Gastrocnemius medialis (tissue), 4 donors: ENCODE measurements at regions not wholly inside any gene's neighbourhood (a gene's known extent, or its start where the extent isn't known, plus 50 kb on each side); places are given as distances from the start of the nearest gene placed in this dataset.

ENCODE experiments used
- ATAC-seq, 2 donors: fragments of 150-250 bp; one replicate each; pipeline ENCODE4 v1.9.1; 2016
- DNase-seq, 2 donors: peaks; one replicate each; pipeline ENCODE4 v3.0.0-alpha.2; 2019
- H3K27ac ChIP-seq, 4 donors: fragments of 200-600 bp; sonication (generic); 1 replicate in 1 of 4; 2 replicates in 3 of 4; pipeline ENCODE4 v1.5.1; 2016 to 2018; ENCODE audit warnings: mild to moderate bottlenecking in 2 of 4, moderate library complexity in 1 of 4
- H3K27me3 ChIP-seq, 3 donors: fragments of 200-600 bp; sonication (generic) in 2 of 3; 1 replicate in 1 of 3; 2 replicates in 2 of 3; pipeline versions ENCODE4 v1.5.1 to v1.6.0; 2016 to 2019; ENCODE audit warnings: mild to moderate bottlenecking in 1 of 3, moderate library complexity in 1 of 3
- H3K36me3 ChIP-seq, 2 donors: fragments of 200-600 bp; sonication (generic) in 1 of 2; one replicate each; pipeline ENCODE4 v1.5.1; 2017 to 2018
- H3K4me1 ChIP-seq, 2 donors: fragments of 200-600 bp; sonication (generic) in 1 of 2; one replicate each; pipeline ENCODE4 v1.5.1; 2016 to 2017; ENCODE audit warnings: mild to moderate bottlenecking in 2 of 2
- H3K4me3 ChIP-seq, 4 donors: fragments of 200-600 bp; sonication (generic) in 3 of 4; 1 replicate in 1 of 4; 2 replicates in 3 of 4; pipeline ENCODE4 v1.5.1; 2016 to 2019; ENCODE audit warnings: mild to moderate bottlenecking in 2 of 4
- H3K9me3 ChIP-seq, 3 donors: fragments of 200-600 bp; sonication (generic) in 2 of 3; 1 replicate in 1 of 3; 2 replicates in 2 of 3; pipeline ENCODE4 v1.5.1; 2016 to 2019
- CTCF ChIP-seq, 5 experiments: fragments of 450-650 bp in 3 of 5; fragments of 200-600 bp in 2 of 5; sonication (generic) in 2 of 5; IDR thresholded peaks in 4 of 5; conservative IDR thresholded peaks in 1 of 5; 1 replicate in 4 of 5; 2 replicates in 1 of 5; pipeline ENCODE4 v1.5.1; 2016 to 2019; ENCODE audit warnings: antibody characterized with exemption in 5 of 5, mild to moderate bottlenecking in 3 of 5, moderate library complexity in 3 of 5
- POLR2A ChIP-seq, 2 donors: fragments of 450-650 bp; IDR thresholded peaks; one replicate each; pipeline ENCODE4 v1.6.1; 2017; ENCODE audit warnings: antibody characterized with exemption in 2 of 2, mild to moderate bottlenecking in 2 of 2, moderate library complexity in 2 of 2
- in situ Hi-C, 4 donors: fragments of 200-750 bp; cut with MboI; loops; one replicate each; pipeline versions ENCODE4 v1.15.0 to v1.8.0; 2017; ENCODE audit warnings: low sequenced_read_pairs in 4 of 4
- intact Hi-C: fragments of 100-400 bp; cut with DNase I; formaldehyde crosslinking; loops from one replicate; pipeline ENCODE4 v1.15.1; 2023; ENCODE audit warnings: low total_unique reads

GRCh38 chr10:8444630-8445029 is 390.1 kb downstream of the GATA3 start:
- intact Hi-C loops (no loop called here), in situ Hi-C loops (no loop called here)
- no peak for DNase-seq
- no peaks in the 10 kb centered on the region for H3K4me1 ChIP-seq
- H3K4me3 ChIP-seq, result no peak overlapping the region
- no peaks in the 10 kb centered on the region for H3K9me3 ChIP-seq
- no peak overlapping the region for H3K27ac ChIP-seq
- TF ChIP-seq CTCF (IDR thresholded peaks at IDR 0.05 in 4 of 5, conservative IDR thresholded peaks at IDR 0.05 in 1 of 5), result no peak
- no peak for TF ChIP-seq POLR2A (IDR thresholded peaks at IDR 0.05)
- H3K27me3 ChIP-seq, result peaks cover 0 to 2% (median 0%) of the 10 kb centered on the region in 3 donors
- H3K36me3 ChIP-seq, result no peaks in the 10 kb centered on the region
- no peak for ATAC-seq

- no peak for DNase-seq
- no peak for ATAC-seq
- no peaks in the 10 kb centered on the region for H3K36me3 ChIP-seq
- H3K27ac ChIP-seq, result no peak overlapping the region
- in situ Hi-C loops, result no loop called here
- no peak overlapping the region for H3K4me3 ChIP-seq
- TF ChIP-seq CTCF (IDR thresholded peaks at IDR 0.05 in 4 of 5, conservative IDR thresholded peaks at IDR 0.05 in 1 of 5) (no peak), POLR2A (IDR thresholded peaks at IDR 0.05) (no peak)
- intact Hi-C loops, result no loop called here
- peaks cover 0 to 2% (median 0%) of the 10 kb centered on the region in 3 donors for H3K27me3 ChIP-seq
- no peaks in the 10 kb centered on the region for H3K9me3 ChIP-seq
- H3K4me1 ChIP-seq, result no peaks in the 10 kb centered on the region
Observed at GRCh38 chr10:8445353-8445752, 390.9 kb downstream of the GATA3 start.

DNA sequence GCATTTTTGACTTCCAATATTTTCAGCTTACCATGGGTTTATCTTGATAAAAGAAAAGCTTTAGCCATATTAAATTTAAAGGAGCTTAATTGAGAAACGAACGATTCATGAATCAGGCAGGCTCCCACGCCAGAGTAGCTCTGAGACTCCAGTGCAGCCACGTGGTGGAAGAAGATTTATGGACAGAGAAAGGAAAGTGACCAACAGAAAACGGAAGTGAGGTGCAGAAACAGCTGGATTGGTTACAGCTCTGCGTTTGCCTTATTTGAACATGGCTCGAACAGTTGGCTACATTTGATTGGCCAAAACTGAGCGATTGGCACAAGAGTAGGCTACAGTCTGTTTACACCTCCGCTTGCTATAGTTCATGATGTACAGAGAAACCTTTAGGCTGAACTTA is 395.4 kb downstream of the GATA3 start:
- intact Hi-C loops, result no loop called here
- no peak for TF ChIP-seq POLR2A (IDR thresholded peaks at IDR 0.05)
- no peak for TF ChIP-seq CTCF (IDR thresholded peaks at IDR 0.05 in 4 of 5, conservative IDR thresholded peaks at IDR 0.05 in 1 of 5)
- Histone ChIP-seq H3K36me3 (no peaks in the 10 kb centered on the region), H3K4me3 (no peak overlapping the region), H3K27ac (no peak overlapping the region), H3K4me1 (no peaks in the 10 kb centered on the region), H3K27me3 (peaks cover 0 to 2% (median 0%) of the 10 kb centered on the region in 3 donors), H3K9me3 (no peaks in the 10 kb centered on the region)
- in situ Hi-C loops, result no loop called here
- ATAC-seq, result no peak
- no peak for DNase-seq

DNA sequence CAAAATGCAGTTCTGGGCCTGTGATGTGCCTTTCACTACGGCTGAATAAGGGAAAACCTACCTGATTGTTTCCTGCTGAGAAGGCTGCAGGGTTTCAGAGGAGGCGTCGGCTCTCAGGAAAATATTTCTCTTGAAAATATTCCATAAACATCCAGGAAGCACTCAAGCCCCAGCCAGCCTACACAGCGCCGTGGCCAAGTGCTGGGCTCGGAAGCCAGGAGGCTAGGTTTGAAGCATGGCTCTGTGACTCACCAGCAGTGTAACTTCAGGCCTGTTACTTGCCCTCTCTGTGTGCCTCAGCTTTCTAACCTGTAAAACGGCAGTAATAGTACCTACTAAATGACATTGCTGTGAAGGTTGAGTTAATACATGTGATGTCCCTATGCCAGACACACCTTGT is 399.1 kb downstream of the GATA3 start:
- intact Hi-C loops (no loop called here), in situ Hi-C loops (no loop called here)
- Histone ChIP-seq H3K4me1 (no peaks in the 10 kb centered on the region), H3K9me3 (no peaks in the 10 kb centered on the region), H3K27me3 (no peaks in the 10 kb centered on the region), H3K27ac (no peak overlapping the region), H3K4me3 (no peak overlapping the region), H3K36me3 (no peaks in the 10 kb centered on the region)
- TF ChIP-seq CTCF (IDR thresholded peaks at IDR 0.05 in 4 of 5, conservative IDR thresholded peaks at IDR 0.05 in 1 of 5), result no peak
- TF ChIP-seq POLR2A (IDR thresholded peaks at IDR 0.05), result no peak
- ATAC-seq, result no peak
- no peak for DNase-seq

DNA sequence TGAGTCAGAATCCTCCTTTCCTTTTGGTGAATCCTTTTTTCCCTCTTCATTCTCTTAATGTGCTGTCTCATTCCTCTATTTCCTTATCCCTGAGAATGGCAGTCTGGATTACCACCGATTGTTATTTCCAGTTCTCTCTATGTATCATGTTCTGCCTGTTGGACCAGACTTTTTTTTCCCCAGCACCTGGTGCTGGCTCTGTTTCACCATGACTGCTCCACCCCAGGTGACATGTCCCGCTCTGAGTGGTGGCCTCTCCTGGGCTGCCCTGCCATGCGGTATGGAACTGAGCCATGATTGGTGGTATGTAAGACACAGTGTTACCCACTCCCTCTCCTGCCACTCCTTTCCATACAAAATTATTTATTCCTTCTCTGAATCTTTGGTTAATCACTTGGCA is 399.9 kb downstream of the GATA3 start:
- Histone ChIP-seq H3K27ac (no peak overlapping the region), H3K27me3 (no peaks in the 10 kb centered on the region), H3K36me3 (no peaks in the 10 kb centered on the region), H3K9me3 (no peaks in the 10 kb centered on the region), H3K4me1 (no peaks in the 10 kb centered on the region), H3K4me3 (no peak overlapping the region)
- DNase-seq (no peak), ATAC-seq (no peak)
- intact Hi-C loops (no loop called here), in situ Hi-C loops (no loop called here)
- no peak for TF ChIP-seq CTCF (IDR thresholded peaks at IDR 0.05 in 4 of 5, conservative IDR thresholded peaks at IDR 0.05 in 1 of 5)
- no peak for TF ChIP-seq POLR2A (IDR thresholded peaks at IDR 0.05)
